GM21717 (cell line): ENCODE measurements at regions not wholly inside any gene's neighbourhood (a gene's known extent, or its start where the extent isn't known, plus 50 kb on each side); places are given as distances from the start of the nearest gene placed in this dataset.

Experiments
- ATAC-seq: cut with Tn5 transposase; IDR thresholded peaks from one replicate; pipeline ENCODE4 v1.9.1; 2021; ENCODE audit warnings: mild to moderate bottlenecking, moderate library complexity; ENCODE audit not compliant: unreplicated experiment

GRCh38 chr4:136862653-136863052 lies 669.6 kb downstream of the PCDH18 start:
- ATAC-seq: no peak

GRCh38 chr4:136861091-136861490 lies 671.2 kb downstream of the PCDH18 start:
- ATAC-seq: no peak

GRCh38 chr4:136858903-136859302 lies 673.4 kb downstream of the PCDH18 start:
- ATAC-seq: no peak

GRCh38 chr4:136855886-136856285 lies 676.4 kb downstream of the PCDH18 start:
- ATAC-seq: no peak

DNA sequence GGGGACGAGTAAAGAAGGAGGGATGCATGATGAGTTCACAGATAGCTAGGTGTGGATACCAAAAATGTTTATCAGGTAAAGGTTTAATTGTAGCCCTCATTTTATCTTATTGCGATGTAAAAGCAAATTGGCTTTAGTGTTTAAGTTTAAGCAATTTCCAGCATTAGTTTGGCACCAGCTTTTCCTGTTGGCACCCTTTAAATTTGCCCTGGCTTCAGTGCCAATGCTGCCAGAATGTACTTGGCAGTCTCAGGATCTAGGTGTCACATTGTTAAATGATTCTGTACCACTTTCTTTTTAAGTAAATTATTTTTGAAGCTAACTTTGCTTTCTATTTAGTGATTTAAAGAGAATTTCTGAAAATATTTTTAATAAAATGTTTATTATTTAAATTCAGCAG lies 681.8 kb downstream of the PCDH18 start:
- no peak for ATAC-seq

DNA sequence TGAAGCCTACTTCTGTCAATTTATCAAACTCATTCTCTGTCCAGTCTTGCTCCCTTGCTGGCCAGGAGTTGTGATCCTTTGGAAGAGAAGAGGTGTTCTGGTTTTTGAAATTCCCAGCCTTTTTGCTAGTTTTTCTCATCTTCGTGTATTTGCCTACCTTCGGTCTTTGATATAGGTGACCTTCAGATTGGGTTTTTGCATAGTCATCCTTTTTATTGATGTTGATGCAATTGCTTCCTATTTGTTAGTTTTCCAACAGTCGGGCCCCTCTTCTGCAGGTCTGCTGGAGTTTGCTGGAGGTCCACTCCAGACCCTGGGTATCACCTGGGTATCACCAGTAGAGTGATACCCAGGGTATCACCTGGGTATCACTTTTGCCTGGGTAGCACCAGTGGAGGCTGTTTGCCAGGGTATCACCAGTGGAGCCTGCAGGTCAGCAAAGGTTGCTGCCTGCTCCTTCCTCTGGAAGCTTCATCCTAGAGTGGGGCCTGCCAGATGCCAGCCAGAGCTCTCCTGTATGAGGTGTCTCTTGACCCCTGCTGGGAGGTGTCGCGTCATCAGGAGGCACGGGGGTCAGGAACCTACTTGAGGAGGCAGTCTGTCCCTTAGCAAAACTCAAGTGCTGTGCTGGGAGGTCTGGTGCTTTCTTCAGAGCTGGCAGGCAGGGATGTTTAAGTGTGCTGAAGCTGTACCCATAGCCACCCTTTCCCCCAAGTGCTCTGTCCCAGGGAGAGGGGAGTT lies 684.2 kb downstream of the PCDH18 start:
- ATAC-seq: no peak

DNA sequence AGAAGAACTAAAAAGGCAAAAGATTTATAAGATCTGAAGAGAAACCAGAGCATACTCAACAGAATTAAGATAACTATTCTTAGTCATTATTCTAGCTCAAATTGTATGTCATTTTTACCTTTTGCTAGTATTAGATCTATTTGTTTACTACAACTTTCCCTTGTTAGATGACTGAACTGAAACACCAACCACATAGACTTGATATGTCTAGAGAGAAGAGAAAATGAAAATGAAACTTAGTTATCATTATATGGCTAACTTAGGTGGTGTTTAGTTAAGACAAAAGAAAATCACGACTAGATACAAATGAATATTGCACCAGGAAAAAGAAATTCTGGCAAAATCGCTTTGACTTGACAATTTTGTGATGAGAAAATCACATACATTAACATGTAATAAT lies 690.8 kb downstream of the PCDH18 start:
- peak; percentile 98 for ATAC-seq

- no peak for ATAC-seq
Observed at GRCh38 chr4:136838607-136839006, 693.7 kb downstream of the PCDH18 start.

DNA sequence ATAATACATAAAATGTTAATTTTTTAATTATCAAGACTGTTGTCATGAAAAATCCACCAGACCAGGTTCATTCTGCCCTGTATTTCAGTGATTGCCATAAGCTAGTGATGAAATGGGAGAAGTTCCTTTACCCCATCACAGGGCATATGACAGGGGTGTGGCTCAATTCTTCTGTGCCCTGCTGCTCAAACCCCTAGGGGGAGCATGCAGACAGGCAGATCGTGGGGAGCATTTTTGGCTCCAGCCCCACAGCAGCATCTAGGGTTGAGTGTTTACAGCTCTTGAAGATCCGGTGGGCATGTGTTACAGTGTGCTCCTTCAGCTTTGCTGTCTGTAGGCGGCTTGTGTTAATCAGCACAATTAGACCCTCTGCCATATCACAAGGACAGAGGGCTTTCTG lies 700.7 kb downstream of the PCDH18 start:
- ATAC-seq: no peak

DNA sequence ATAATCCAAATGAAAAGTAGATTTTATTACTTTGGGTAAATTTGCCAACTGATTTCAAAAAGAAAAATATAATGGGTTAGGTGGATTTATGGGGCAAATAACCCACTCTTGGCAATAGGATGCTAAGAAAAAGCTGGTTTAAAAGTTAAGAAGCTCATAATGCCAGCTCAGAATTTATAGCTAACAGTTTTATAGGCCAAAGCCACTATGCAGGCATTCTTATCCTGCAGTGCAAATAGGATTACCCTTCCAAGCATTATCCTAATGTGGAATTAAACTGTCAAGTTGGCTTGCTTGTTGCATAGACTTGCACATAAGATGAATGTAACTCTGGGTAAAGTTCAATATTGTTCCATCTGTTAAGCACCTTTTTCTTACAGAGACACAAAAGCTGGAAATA lies 703.0 kb downstream of the PCDH18 start:
- ATAC-seq: no peak

DNA sequence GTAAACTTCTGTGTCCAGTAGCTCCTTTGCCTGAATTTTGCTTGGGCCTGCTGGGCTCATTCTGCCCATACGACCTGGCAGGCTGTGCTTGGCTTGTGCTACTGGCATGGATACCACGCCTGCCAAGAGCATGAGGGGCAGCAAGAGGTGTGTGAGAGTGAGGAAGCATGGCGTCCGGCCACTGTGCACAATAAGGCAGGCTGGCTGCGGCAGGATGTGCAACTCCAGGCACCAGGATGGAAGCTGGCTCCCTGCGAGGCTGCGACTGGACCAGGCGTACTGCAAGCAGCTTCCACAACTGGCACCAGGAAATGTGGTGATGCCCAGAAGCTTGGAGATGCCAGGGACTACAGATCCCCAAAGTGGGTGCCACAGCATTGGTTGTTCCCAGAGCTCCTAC lies 709.3 kb downstream of the PCDH18 start:
- no peak for ATAC-seq

GRCh38 chr4:136818811-136819330 lies 713.4 kb downstream of the PCDH18 start:
- no peak for ATAC-seq

DNA sequence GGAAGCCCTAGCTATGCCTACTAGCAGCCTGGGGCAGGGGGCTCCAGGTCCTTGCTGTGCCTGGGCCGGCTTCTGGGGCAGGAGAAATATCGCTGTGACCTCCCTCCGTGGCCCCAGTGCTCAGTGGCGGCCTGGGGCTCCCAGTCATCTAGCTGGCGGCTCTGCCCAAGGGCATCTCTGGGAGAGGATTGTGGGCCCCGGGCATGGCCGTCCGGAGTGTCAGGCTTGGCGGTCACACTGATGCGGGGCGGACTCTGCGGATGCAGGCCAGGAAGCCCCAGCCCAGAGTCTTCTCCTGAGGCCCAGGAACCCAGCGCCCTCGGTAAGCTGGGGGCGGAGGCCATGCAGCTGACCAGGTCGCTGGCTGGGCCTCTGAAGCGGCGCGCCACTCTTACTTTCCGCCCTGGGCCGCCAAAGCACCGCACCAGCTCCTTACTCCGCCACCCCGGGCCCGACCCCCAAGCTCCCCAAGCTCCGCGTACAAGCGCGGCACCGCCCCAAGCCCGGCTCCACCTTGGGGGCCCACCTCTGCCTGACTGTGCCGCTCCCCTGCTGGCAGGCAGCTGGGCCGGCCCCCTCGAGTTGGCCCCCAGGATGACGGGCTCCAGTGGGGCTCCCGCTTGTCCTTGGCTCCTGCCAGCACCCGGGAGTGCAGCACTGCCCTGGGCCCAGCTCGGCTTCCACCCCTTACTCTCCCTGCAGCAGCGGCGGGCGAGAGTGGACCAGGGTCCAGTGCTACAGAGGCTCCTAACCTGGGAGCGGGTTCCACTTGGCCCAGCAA lies 720.0 kb downstream of the PCDH18 start:
- no peak for ATAC-seq

GRCh38 chr4:136811496-136812077 lies 720.7 kb downstream of the PCDH18 start:
- no peak for ATAC-seq

DNA sequence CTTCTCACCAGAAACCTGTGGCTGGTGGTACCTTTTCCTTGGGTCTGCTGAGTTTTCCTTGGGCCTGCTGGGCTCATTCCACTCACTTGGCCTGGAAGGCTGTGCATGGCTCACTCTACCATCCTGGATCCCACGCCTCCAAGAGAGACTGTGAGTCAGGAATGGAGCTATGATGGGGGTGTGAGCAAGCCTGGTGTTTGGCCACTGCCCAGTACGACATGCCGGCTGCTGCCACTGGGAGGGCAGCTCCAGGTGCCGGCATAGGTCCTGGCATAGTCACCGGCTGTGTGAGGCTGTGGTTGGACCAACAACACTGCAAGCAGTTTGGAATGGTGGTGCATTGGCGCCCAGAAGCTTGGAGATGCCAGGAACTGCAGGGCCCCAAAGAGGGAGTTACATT lies 721.7 kb downstream of the PCDH18 start:
- no peak for ATAC-seq

DNA sequence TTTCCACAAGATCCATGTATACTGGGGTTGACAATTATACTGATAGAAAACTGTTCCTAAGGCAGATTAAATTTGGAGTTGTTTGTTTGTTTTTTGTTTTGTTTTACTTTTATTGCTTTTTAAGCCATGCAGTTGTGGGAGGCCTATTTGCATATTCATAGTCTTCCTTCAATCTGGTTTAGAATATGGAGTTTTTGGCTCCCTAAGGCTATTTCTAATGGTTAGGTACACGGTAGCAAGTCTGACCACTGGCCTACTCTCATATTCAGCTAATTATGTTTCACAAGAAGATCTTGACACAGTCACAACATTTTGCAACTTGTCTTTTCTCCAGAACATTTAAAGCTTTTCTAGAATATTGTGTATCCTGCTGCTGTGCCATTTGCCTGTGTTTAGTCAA lies 725.5 kb downstream of the PCDH18 start:
- no peak for ATAC-seq

DNA sequence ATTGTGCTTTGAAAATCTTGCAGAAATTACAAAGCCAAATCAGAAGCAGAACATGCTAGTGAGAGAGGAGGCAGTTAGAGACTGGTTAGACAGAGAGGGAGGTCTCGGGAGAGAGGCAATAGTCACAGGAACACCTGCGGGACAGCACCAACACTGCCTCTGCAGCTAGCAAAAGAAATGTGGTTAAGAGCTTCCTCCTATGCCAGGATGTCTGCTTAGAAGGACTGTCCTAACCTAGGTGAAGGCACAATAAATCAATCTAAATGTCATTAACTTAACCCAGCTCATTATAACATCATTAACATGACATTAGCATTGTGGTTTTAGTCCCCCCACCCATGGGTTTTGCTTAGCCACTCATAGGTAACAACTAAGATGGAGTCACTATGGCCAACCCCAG lies 726.7 kb downstream of the PCDH18 start:
- no peak for ATAC-seq

GRCh38 chr4:136803433-136803832 lies 728.9 kb downstream of the PCDH18 start:
- no peak for ATAC-seq

GRCh38 chr4:136800248-136800647 lies 732.0 kb downstream of the PCDH18 start:
- no peak for ATAC-seq

- no peak for ATAC-seq
Observed at GRCh38 chr4:136796953-136797352, 735.3 kb downstream of the PCDH18 start.

DNA sequence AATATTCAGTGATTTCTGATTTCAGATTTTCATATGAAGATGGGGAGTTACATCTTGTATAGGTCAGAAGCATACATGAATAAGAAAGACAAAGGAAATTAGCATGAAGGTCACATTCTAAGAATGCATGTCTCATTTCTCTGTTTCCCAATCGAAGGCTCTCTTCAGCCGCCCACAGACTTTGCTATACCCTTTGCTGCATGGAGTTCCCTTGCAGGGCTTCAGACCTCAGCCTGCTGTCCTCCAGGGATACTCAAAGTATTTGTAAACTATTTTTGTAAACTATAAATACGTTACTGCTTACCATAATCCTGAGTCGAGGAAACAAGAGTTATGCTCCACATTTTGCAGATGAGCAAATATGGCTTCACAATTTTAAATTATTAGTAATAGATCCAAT lies 738.4 kb downstream of the PCDH18 start:
- ATAC-seq: no peak

GRCh38 chr4:136784326-136784725 lies 748.0 kb downstream of the PCDH18 start:
- ATAC-seq: no peak
